ENCODE measurements at regions not wholly inside any gene's neighbourhood (a gene's known extent, or its start where the extent isn't known, plus 50 kb on each side); places are given as distances from the start of the nearest gene placed in this dataset.

- no peak overlapping the region for H3K4me3 Mint-ChIP-seq (ENCODE audit: low read depth, unreplicated experiment)
- no TSS peak for BruUV-seq (replicated peaks)
- H3K27ac Mint-ChIP-seq (ENCODE audit: unreplicated experiment) = no peak overlapping the region
These were observed 232.6 kb upstream of the SRRM4 start for GRCh38 chr12:118748478-118749380.

GRCh38 chr12:118749646-118750045 is 231.7 kb upstream of the SRRM4 start:
- Mint-ChIP-seq H3K27ac (ENCODE audit: unreplicated experiment) (no peak overlapping the region), H3K27me3 (ENCODE audit: unreplicated experiment) (no peaks in the 10 kb centered on the region), H3K4me1 (ENCODE audit: low read depth, unreplicated experiment) (no peaks in the 10 kb centered on the region), H3K4me3 (ENCODE audit: low read depth, unreplicated experiment) (no peak overlapping the region), H3K9me3 (ENCODE audit: low read depth, unreplicated experiment) (no peaks in the 10 kb centered on the region), H3K36me3 (ENCODE audit: insufficient read depth, unreplicated experiment) (no peaks in the 10 kb centered on the region)
- DNase-seq = no peak
- CTCF ChIA-PET = no interaction called here
- intact Hi-C loops (cut with micrococcal nuclease; ENCODE audit: unreplicated experiment) = no loop called here
- no peak for TF ChIP-seq CTCF (IDR thresholded peaks at IDR 0.05; ENCODE audit: unreplicated experiment)
- no TSS peak for BruUV-seq (replicated peaks)

More at GRCh38 chr12:118748478-118749380, 232.6 kb upstream of the SRRM4 start:
- peaks cover 9% of the 10 kb centered on the region for H3K4me1 Mint-ChIP-seq (ENCODE audit: low read depth, unreplicated experiment)
- peaks cover 5% of the 10 kb centered on the region for H3K9me3 Mint-ChIP-seq (ENCODE audit: low read depth, unreplicated experiment)
- intact Hi-C loops (cut with micrococcal nuclease; ENCODE audit: unreplicated experiment) = no loop called here
- TF ChIP-seq CTCF (IDR thresholded peaks at IDR 0.05; ENCODE audit: unreplicated experiment) = no peak
- CTCF ChIA-PET = interaction anchor here (0.6 kb wide), 1 partner anchor 27 kb away, joined by 3 read pairs; no protein-coding TSS in a partner anchor
- H3K27me3 Mint-ChIP-seq (ENCODE audit: unreplicated experiment) = no peaks in the 10 kb centered on the region
- H3K36me3 Mint-ChIP-seq (ENCODE audit: insufficient read depth, unreplicated experiment) = no peaks in the 10 kb centered on the region
- DNase-seq = no peak

GRCh38 chr12:118750666-118751065 is 230.7 kb upstream of the SRRM4 start:
- no peaks in the 10 kb centered on the region for H3K9me3 Mint-ChIP-seq (ENCODE audit: low read depth, unreplicated experiment)
- DNase-seq = no peak
- H3K36me3 Mint-ChIP-seq (ENCODE audit: insufficient read depth, unreplicated experiment) = no peaks in the 10 kb centered on the region
- no peak overlapping the region for H3K4me3 Mint-ChIP-seq (ENCODE audit: low read depth, unreplicated experiment)
- intact Hi-C loops (cut with micrococcal nuclease; ENCODE audit: unreplicated experiment) = no loop called here
- CTCF ChIA-PET = no interaction called here
- H3K27me3 Mint-ChIP-seq (ENCODE audit: unreplicated experiment) = peaks cover 6% of the 10 kb centered on the region
- BruUV-seq (replicated peaks) = no TSS peak
- no peak for TF ChIP-seq CTCF (IDR thresholded peaks at IDR 0.05; ENCODE audit: unreplicated experiment)
- H3K27ac Mint-ChIP-seq (ENCODE audit: unreplicated experiment) = no peak overlapping the region
- H3K4me1 Mint-ChIP-seq (ENCODE audit: low read depth, unreplicated experiment) = no peaks in the 10 kb centered on the region

GRCh38 chr12:118751355-118751754 is 230.0 kb upstream of the SRRM4 start:
- CTCF ChIA-PET = no interaction called here
- Mint-ChIP-seq H3K27me3 (ENCODE audit: unreplicated experiment) (peaks cover 12% of the 10 kb centered on the region), H3K9me3 (ENCODE audit: low read depth, unreplicated experiment) (no peaks in the 10 kb centered on the region), H3K27ac (ENCODE audit: unreplicated experiment) (no peak overlapping the region), H3K36me3 (ENCODE audit: insufficient read depth, unreplicated experiment) (no peaks in the 10 kb centered on the region), H3K4me1 (ENCODE audit: low read depth, unreplicated experiment) (no peaks in the 10 kb centered on the region), H3K4me3 (ENCODE audit: low read depth, unreplicated experiment) (no peak overlapping the region)
- TF ChIP-seq CTCF (IDR thresholded peaks at IDR 0.05; ENCODE audit: unreplicated experiment) = no peak
- no peak for DNase-seq
- BruUV-seq (replicated peaks) = no TSS peak
- intact Hi-C loops (cut with micrococcal nuclease; ENCODE audit: unreplicated experiment) = no loop called here

Measured in Calu3 (cell line).